ENCODE measurements at regions not wholly inside any gene's neighbourhood (a gene's known extent, or its start where the extent isn't known, plus 50 kb on each side); places are given as distances from the start of the nearest gene placed in this dataset.

GRCh38 chr12:116469344-116469743 is 89.8 kb upstream of the MAP1LC3B2 start:
- TF ChIP-seq CTCF (conservative IDR thresholded peaks at IDR 0.05; ENCODE audit: low read depth, low read length) (no peak), POLR2A (IDR thresholded peaks at IDR 0.05; ENCODE audit: low read depth, low read length) (no peak), CEBPB (IDR thresholded peaks at IDR 0.05; ENCODE audit: low read depth, low read length) (no peak), ELK1 (IDR thresholded peaks at IDR 0.05; ENCODE audit: borderline replicate concordance, low read depth, low read length) (no peak), BHLHE40 (IDR thresholded peaks at IDR 0.05; ENCODE audit: low read depth, low read length) (no peak), USF2 (IDR thresholded peaks at IDR 0.05; ENCODE audit: low read depth, low read length) (no peak)

All from IMR-90 (cell line).